ENCODE measurements at regions not wholly inside any gene's neighbourhood (a gene's known extent, or its start where the extent isn't known, plus 50 kb on each side); places are given as distances from the start of the nearest gene placed in this dataset.

- TF ChIP-seq, protein P1, sequence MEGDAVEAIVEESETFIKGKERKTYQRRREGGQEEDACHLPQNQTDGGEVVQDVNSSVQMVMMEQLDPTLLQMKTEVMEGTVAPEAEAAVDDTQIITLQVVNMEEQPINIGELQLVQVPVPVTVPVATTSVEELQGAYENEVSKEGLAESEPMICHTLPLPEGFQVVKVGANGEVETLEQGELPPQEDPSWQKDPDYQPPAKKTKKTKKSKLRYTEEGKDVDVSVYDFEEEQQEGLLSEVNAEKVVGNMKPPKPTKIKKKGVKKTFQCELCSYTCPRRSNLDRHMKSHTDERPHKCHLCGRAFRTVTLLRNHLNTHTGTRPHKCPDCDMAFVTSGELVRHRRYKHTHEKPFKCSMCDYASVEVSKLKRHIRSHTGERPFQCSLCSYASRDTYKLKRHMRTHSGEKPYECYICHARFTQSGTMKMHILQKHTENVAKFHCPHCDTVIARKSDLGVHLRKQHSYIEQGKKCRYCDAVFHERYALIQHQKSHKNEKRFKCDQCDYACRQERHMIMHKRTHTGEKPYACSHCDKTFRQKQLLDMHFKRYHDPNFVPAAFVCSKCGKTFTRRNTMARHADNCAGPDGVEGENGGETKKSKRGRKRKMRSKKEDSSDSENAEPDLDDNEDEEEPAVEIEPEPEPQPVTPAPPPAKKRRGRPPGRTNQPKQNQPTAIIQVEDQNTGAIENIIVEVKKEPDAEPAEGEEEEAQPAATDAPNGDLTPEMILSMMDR (optimal IDR thresholded peaks at IDR 0.05 in 1 of 3, IDR thresholded peaks at IDR 0.05 in 1 of 3, conservative IDR thresholded peaks at IDR 0.05 in 1 of 3; ENCODE audit: extremely low read depth in 1 of 3, insufficient read depth in 2 of 3, low read length in 3 of 3): no peak
- no peak for TF ChIP-seq EZH2 (IDR thresholded peaks at IDR 0.05; ENCODE audit: low read length)
These were observed 352.7 kb upstream of the SGCG start for GRCh38 chr13:22828081-22828480.

Measured in keratinocyte (primary cell).